ENCODE measurements at regions not wholly inside any gene's neighbourhood (a gene's known extent, or its start where the extent isn't known, plus 50 kb on each side); places are given as distances from the start of the nearest gene placed in this dataset.

- TF ChIP-seq, protein P1, sequence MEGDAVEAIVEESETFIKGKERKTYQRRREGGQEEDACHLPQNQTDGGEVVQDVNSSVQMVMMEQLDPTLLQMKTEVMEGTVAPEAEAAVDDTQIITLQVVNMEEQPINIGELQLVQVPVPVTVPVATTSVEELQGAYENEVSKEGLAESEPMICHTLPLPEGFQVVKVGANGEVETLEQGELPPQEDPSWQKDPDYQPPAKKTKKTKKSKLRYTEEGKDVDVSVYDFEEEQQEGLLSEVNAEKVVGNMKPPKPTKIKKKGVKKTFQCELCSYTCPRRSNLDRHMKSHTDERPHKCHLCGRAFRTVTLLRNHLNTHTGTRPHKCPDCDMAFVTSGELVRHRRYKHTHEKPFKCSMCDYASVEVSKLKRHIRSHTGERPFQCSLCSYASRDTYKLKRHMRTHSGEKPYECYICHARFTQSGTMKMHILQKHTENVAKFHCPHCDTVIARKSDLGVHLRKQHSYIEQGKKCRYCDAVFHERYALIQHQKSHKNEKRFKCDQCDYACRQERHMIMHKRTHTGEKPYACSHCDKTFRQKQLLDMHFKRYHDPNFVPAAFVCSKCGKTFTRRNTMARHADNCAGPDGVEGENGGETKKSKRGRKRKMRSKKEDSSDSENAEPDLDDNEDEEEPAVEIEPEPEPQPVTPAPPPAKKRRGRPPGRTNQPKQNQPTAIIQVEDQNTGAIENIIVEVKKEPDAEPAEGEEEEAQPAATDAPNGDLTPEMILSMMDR (optimal IDR thresholded peaks at IDR 0.05 in 1 of 3, IDR thresholded peaks at IDR 0.05 in 1 of 3, conservative IDR thresholded peaks at IDR 0.05 in 1 of 3; ENCODE audit: extremely low read depth in 1 of 3, insufficient read depth in 2 of 3, low read length in 3 of 3) = no peak
- TF ChIP-seq EZH2 (IDR thresholded peaks at IDR 0.05; ENCODE audit: low read length) = no peak
Measured at GRCh38 chr9:108698231-108698630, 157.6 kb downstream of the ACTL7B start.

Data from keratinocyte (primary cell).